ENCODE measurements at regions not wholly inside any gene's neighbourhood (a gene's known extent, or its start where the extent isn't known, plus 50 kb on each side); places are given as distances from the start of the nearest gene placed in this dataset.

DNA sequence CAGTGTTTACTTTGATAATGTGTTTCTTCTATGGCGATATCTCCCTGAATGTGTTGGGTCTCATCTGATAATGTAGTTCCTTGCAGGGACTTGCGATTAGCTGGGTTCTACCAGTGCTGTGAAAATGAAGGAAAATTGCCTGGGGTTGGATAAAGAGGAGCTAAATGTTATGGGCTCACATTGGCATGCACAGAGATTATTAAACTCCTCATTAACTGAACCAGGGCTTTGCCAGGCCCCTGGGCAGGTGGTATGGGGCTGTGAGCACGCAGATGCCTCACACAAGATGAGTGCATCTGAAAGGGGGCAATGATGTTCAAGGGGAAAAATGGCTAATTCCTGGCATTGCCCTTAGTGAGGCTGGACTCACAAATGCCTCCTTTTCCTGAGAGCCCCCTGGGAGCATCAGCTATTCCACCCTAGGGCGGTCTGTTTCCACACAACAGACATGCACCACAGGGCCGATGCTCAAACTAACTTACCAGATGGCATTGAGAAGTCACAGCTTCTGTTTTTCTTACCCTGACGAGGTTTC, 321.1 kb downstream of the SEC16B start:
- Histone ChIP-seq H3K36me3 (ENCODE audit: control insufficient read depth in 4 of 4, insufficient read depth in 4 of 4, low read length in 4 of 4) (no peaks in the 10 kb centered on the region), H3K9ac (ENCODE audit: insufficient read depth in 1 of 2, low read length in 2 of 2) (no peak overlapping the region), H3K4me1 (ENCODE audit: control insufficient read depth in 5 of 5, insufficient read depth in 5 of 5, low read length in 5 of 5) (peaks cover 0 to 3% (median 0%) of the 10 kb centered on the region in 5 donors), H3K9me3 (ENCODE audit: control insufficient read depth in 4 of 4, insufficient read depth in 3 of 4, low read length in 3 of 4) (peaks cover 0 to 2% (median 0%) of the 10 kb centered on the region in 4 donors), H3K27ac (ENCODE audit: low read depth in 1 of 2, low read length in 1 of 2) (no peak overlapping the region), H3K27me3 (ENCODE audit: control insufficient read depth in 3 of 3, insufficient read depth in 3 of 3, low read length in 2 of 3) (no peaks in the 10 kb centered on the region), H3K4me3 (no peak overlapping the region)
- no peak for DNase-seq
- WGBS, 2 donors = 79 to 86% methylated on average over 6 of the region's 6 CpGs
- TF ChIP-seq, protein P1, sequence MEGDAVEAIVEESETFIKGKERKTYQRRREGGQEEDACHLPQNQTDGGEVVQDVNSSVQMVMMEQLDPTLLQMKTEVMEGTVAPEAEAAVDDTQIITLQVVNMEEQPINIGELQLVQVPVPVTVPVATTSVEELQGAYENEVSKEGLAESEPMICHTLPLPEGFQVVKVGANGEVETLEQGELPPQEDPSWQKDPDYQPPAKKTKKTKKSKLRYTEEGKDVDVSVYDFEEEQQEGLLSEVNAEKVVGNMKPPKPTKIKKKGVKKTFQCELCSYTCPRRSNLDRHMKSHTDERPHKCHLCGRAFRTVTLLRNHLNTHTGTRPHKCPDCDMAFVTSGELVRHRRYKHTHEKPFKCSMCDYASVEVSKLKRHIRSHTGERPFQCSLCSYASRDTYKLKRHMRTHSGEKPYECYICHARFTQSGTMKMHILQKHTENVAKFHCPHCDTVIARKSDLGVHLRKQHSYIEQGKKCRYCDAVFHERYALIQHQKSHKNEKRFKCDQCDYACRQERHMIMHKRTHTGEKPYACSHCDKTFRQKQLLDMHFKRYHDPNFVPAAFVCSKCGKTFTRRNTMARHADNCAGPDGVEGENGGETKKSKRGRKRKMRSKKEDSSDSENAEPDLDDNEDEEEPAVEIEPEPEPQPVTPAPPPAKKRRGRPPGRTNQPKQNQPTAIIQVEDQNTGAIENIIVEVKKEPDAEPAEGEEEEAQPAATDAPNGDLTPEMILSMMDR (IDR thresholded peaks at IDR 0.05; ENCODE audit: control extremely low read depth, extremely low read depth) = no peak
- no peak for ATAC-seq (ENCODE audit: insufficient read depth, low FRiP score)

DNA sequence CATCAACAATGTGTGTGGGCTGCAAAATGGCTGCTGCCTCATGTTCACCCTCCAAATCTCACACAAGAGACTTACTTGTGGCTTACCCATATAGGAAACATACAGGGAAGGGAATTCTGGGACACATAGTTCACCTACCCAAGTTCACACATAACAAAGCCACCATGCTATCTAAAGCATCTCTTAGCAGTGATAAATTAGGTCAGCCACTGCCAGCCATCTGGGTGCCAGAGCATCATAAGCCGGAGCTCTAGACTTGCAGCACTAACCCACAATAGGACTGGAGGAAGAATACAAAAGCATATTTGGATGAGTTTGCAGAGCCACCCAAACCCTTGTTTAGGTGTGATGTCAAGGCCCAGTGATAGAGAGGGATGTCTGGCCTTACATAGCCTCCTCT, 321.7 kb downstream of the SEC16B start:
- Histone ChIP-seq H3K36me3 (ENCODE audit: control insufficient read depth in 4 of 4, insufficient read depth in 4 of 4, low read length in 4 of 4) (no peaks in the 10 kb centered on the region), H3K27ac (ENCODE audit: low read depth in 1 of 2, low read length in 1 of 2) (no peak overlapping the region), H3K27me3 (ENCODE audit: control insufficient read depth in 3 of 3, insufficient read depth in 3 of 3, low read length in 2 of 3) (no peaks in the 10 kb centered on the region), H3K9ac (ENCODE audit: insufficient read depth in 1 of 2, low read length in 2 of 2) (no peak overlapping the region), H3K4me1 (ENCODE audit: control insufficient read depth in 5 of 5, insufficient read depth in 5 of 5, low read length in 5 of 5) (peaks cover 0 to 3% (median 0%) of the 10 kb centered on the region in 5 donors), H3K4me3 (no peak overlapping the region), H3K9me3 (ENCODE audit: control insufficient read depth in 4 of 4, insufficient read depth in 3 of 4, low read length in 3 of 4) (peaks cover 0 to 2% (median 0%) of the 10 kb centered on the region in 4 donors)
- WGBS, 2 donors = 92 to 95% methylated on average over 1 of the region's 1 CpG
- TF ChIP-seq, protein P1 (IDR thresholded peaks at IDR 0.05; ENCODE audit: control extremely low read depth, extremely low read depth) = no peak
- DNase-seq (no peak), ATAC-seq (ENCODE audit: insufficient read depth, low FRiP score) (no peak)

DNA sequence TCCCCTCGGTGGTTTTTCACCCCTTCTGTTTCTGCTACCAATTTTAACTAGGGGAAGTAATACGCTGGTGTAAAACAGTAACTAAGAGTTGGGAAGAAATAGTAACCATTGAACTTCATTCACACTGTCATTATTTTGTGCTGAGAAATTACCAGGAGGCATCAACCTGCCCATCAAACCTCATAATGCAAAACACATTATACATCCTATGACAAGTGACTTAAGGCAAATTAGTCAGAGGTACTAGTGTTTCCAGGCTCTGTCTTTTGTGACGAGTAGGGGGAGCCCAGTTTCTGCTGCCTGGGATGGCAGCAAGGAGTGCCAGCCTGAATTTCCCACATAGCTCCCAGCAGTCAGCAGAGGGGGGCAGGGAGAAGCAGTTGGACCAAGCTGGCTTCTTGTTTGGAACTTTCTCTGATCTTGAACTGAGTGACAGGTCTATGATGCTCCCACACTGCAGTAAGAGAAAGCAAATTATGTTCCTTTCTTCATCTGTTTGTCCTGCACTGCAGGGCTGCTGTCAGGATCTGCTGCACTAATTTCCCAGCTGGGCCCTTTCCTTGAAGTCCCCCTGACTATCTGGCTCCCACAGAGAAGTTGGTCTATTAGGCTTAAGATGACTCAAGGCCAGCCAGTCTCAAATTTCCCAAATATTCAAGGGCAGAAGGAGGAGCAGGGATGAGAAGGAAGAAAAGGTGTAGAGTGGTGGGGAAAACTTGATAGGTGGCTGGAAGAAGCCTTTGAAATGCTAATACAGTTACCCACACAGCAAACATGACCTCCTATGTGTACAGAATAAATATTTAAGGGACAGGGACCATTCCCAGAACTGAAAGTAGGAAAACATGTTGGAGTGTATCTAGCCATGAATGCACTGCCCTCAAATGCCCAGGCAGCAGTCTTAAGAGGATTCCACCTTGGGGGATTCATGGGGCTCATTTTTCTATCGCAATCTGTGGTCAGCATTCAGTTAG, 322.8 kb downstream of the SEC16B start:
- H3K9ac ChIP-seq (ENCODE audit: insufficient read depth in 1 of 2, low read length in 2 of 2) = no peak overlapping the region
- H3K27me3 ChIP-seq (ENCODE audit: control insufficient read depth in 3 of 3, insufficient read depth in 3 of 3, low read length in 2 of 3) = no peaks in the 10 kb centered on the region
- H3K9me3 ChIP-seq (ENCODE audit: control insufficient read depth in 4 of 4, insufficient read depth in 3 of 4, low read length in 3 of 4) = peaks cover 0 to 5% (median 0%) of the 10 kb centered on the region in 4 donors
- WGBS, 2 donors = 79 to 83% methylated on average over 4 of the region's 4 CpGs
- H3K4me3 ChIP-seq = no peak overlapping the region
- no peak for DNase-seq
- ATAC-seq (ENCODE audit: insufficient read depth, low FRiP score) = no peak
- H3K36me3 ChIP-seq (ENCODE audit: control insufficient read depth in 4 of 4, insufficient read depth in 4 of 4, low read length in 4 of 4) = no peaks in the 10 kb centered on the region
- no peak overlapping the region for H3K27ac ChIP-seq (ENCODE audit: low read depth in 1 of 2, low read length in 1 of 2)
- TF ChIP-seq, protein P1 (IDR thresholded peaks at IDR 0.05; ENCODE audit: control extremely low read depth, extremely low read depth) = no peak
- peaks cover 0 to 3% (median 0%) of the 10 kb centered on the region in 5 donors for H3K4me1 ChIP-seq (ENCODE audit: control insufficient read depth in 5 of 5, insufficient read depth in 5 of 5, low read length in 5 of 5)

Data from lung (tissue), 11 donors.